Gastroesophageal sphincter (tissue), 3 donors: ENCODE measurements at regions not wholly inside any gene's neighbourhood (a gene's known extent, or its start where the extent isn't known, plus 50 kb on each side); places are given as distances from the start of the nearest gene placed in this dataset.

Experiments
- CTCF ChIP-seq, 4 experiments: fragments of 200-600 bp in 2 of 4; fragments of 450-650 bp in 2 of 4; sonication (generic) in 1 of 4; IDR thresholded peaks; one replicate each; pipeline ENCODE4 v1.5.1; 2017 to 2019; ENCODE audit warnings: antibody characterized with exemption in 4 of 4, mild to moderate bottlenecking in 2 of 4, moderate library complexity in 2 of 4
- POLR2A ChIP-seq, 2 donors: fragments of 450-650 bp; IDR thresholded peaks; one replicate each; pipeline ENCODE4 v1.6.1; 2017; ENCODE audit warnings: antibody characterized with exemption in 2 of 2, mild to moderate bottlenecking in 2 of 2, moderate library complexity in 1 of 2
- POLR2AphosphoS5 ChIP-seq: sonication (generic); formaldehyde crosslinking; IDR thresholded peaks from one replicate; pipeline ENCODE4 v1.6.1; 2017; ENCODE audit warnings: antibody characterized with exemption

- TF ChIP-seq POLR2AphosphoS5 (no peak), CTCF (IDR thresholded peaks at IDR 0.05) (no peak), POLR2A (IDR thresholded peaks at IDR 0.05) (no peak)
These were observed 444.6 kb downstream of the HTR7 start for GRCh38 chr10:90413196-90413595.
